ENCODE measurements at regions not wholly inside any gene's neighbourhood (a gene's known extent, or its start where the extent isn't known, plus 50 kb on each side); places are given as distances from the start of the nearest gene placed in this dataset.

DNA sequence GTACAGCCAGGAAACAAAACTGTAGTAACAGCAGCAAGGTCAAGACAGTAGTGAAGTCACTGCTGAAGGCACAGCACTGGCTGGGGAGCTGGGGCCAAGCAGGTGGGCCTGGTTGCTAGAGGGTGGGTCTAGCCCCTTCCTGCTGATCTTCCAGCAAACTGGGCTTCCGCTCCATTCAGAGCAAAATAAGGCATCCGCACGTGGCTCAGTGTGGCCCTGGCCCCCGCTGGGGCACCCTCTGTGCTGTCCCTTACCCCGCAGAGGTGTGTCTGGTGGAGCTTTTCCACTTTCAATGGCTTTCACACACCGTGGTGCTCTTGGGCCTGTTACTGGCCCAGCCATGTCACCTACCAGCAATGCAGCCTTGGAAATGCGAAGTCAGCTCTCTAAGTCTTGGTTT lies 162.4 kb upstream of the B3GAT1 start:
- Mint-ChIP-seq H3K27ac (no peak overlapping the region), H3K36me3 (no peaks in the 10 kb centered on the region), H3K4me1 (no peaks in the 10 kb centered on the region), H3K9me3 (no peaks in the 10 kb centered on the region), H3K4me3 (no peak overlapping the region), H3K27me3 (peaks cover 0 to 30% (median 19%) of the 10 kb centered on the region in 5 donors)
- DNase-seq (no peak), ATAC-seq (no peak)
- POLR2A ChIA-PET: no interaction called here

DNA sequence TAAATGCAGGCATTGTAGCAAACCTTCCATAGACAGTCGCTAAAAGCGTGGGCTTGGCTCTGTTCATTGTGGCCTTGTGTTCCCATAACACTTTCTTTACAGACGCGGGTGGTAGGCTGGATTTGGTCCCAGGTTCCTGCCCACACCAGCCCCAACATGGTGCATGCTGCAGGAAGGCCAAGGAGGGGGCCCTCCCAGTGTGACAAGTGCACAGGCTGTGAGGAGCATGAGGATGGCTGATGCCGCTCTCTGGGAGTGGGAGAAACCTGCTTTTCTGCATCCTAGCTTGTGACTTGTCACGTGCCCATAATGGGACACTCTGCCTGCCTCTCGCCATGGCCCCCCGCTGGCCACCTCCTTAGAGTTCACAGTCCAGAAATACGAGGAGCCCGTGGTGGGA lies 161.8 kb upstream of the B3GAT1 start:
- POLR2A ChIA-PET: no interaction called here
- no peaks in the 10 kb centered on the region for H3K4me1 Mint-ChIP-seq
- H3K9me3 Mint-ChIP-seq: no peaks in the 10 kb centered on the region
- no peak overlapping the region for H3K27ac Mint-ChIP-seq
- peaks cover 3 to 30% (median 15%) of the 10 kb centered on the region in 5 donors for H3K27me3 Mint-ChIP-seq
- no peak overlapping the region for H3K4me3 Mint-ChIP-seq
- no peak for ATAC-seq
- no peak for DNase-seq
- no peaks in the 10 kb centered on the region for H3K36me3 Mint-ChIP-seq

DNA sequence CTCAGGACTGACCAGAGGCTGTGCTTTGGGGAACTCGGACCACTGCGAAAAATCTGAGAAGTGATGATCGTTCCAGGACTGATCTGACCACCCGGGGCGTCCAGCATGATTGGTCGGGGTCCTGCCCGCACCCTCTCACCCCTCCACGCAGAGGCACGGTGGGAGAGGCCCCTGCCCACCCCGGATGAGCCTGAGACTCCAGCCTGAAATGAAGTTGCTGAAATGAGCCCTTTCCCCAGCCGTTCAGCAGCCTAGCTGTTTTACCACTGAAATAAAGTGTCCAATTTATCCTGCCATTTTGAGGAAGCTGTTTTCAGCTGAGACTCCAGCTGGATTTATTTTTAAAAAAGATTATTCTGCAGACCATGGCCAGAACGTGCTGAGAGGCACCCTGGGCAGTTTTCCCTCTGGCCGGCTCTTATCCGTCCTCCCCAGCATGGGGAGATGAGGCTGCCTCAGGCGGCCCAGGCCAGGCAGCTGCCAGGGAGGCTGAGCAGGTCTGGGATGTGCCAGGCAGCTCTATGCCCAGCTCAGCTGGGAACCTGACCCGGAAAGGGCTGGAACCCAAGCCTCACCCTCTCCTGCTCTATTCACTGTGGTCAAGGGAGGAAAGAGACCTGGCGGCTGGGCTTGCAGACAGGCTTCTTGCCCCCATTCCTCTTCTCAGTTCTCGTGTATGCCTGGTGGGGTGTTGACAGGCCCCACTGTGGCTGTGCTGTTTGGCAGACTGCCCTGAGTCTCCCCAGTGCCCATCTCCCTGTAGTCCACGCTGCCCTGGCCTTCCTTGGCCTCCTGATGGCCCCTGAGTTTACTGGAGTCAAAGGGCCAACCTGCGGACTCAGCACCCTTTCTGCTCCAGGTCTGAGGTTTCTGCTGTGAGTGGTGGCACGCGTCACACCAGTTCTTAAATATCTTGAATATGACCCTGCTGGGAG lies 161.0 kb upstream of the B3GAT1 start:
- no peak overlapping the region for H3K4me3 Mint-ChIP-seq
- H3K27me3 Mint-ChIP-seq: peaks cover 3 to 29% (median 10%) of the 10 kb centered on the region in 5 donors
- no peaks in the 10 kb centered on the region for H3K36me3 Mint-ChIP-seq
- H3K27ac Mint-ChIP-seq: no peak overlapping the region
- H3K4me1 Mint-ChIP-seq: no peaks in the 10 kb centered on the region
- DNase-seq (no peak), ATAC-seq (no peak)
- no peaks in the 10 kb centered on the region for H3K9me3 Mint-ChIP-seq
- POLR2A ChIA-PET: no interaction called here

DNA sequence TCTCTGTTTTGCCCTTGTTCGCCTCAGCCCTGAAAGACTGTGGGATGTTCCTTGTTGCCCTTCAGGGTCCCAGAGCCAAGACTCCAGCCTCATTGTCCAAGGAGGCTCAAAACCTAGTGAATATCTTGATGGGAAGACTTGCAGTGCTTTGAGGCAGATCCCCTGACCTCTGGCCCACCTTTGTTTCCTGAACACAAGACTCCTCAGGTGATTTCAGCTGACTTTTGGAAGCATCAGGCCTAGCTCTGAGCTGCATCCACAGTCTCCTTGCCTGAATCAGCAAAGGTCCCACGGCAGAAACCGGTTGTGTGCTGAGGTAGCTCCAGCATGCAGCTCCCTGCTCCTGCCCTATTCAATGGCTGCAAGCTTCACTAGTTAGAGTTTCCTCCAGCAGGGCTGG lies 159.3 kb upstream of the B3GAT1 start:
- H3K27me3 Mint-ChIP-seq: peaks cover 3 to 29% (median 10%) of the 10 kb centered on the region in 5 donors
- no peak overlapping the region for H3K27ac Mint-ChIP-seq
- H3K4me1 Mint-ChIP-seq: no peaks in the 10 kb centered on the region
- H3K4me3 Mint-ChIP-seq: no peak overlapping the region
- DNase-seq (no peak), ATAC-seq (no peak)
- no peaks in the 10 kb centered on the region for H3K9me3 Mint-ChIP-seq
- no peaks in the 10 kb centered on the region for H3K36me3 Mint-ChIP-seq
- POLR2A ChIA-PET: no interaction called here

DNA sequence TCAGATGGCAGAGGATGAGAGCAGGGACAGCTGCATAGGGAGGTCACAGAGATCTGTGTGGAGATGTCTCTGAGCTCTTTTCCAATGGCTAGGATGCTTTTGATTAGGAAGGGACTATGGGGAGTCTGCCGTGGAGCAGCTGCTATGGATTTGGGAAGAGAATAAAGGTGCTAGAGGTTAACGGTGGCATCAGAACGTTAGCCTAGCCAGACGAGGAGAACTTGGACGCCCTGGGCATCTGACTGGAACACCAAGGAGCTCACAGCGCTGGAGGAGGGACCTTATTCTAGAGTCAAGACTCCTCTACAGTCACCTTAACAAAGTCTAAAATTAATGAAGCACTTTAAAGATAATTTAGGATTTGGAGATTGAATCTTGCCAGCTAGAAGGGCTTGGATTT lies 157.2 kb upstream of the B3GAT1 start:
- H3K27ac Mint-ChIP-seq: no peak overlapping the region
- H3K36me3 Mint-ChIP-seq: no peaks in the 10 kb centered on the region
- no peak for ATAC-seq
- peaks cover 3 to 29% (median 8%) of the 10 kb centered on the region in 5 donors for H3K27me3 Mint-ChIP-seq
- no peak for DNase-seq
- no peaks in the 10 kb centered on the region for H3K9me3 Mint-ChIP-seq
- no peak overlapping the region for H3K4me3 Mint-ChIP-seq
- H3K4me1 Mint-ChIP-seq: no peaks in the 10 kb centered on the region
- POLR2A ChIA-PET: no interaction called here

DNA sequence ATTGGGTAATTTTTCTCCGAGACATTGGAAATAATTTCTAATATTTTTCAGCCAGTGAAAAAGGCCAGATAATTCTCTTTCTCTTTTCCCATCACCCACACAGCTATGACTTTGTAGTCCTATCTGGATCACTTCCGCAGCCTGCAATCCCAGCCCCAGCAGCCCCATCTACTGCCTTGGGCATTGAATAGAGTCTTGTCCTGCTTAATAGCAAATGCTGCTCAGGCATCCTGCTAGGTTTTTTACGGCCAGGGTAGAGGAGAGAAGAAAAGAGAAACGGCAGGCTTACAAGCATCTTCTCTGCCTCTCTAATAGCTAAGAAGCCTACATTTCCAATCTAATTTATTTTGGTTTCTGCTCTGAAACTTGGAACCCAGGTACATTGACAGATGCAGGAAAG lies 154.3 kb upstream of the B3GAT1 start:
- POLR2A ChIA-PET: no interaction called here
- Mint-ChIP-seq H3K9me3 (no peaks in the 10 kb centered on the region), H3K4me1 (no peaks in the 10 kb centered on the region), H3K27me3 (peaks cover 3 to 21% (median 6%) of the 10 kb centered on the region in 5 donors), H3K27ac (no peak overlapping the region), H3K4me3 (no peak overlapping the region), H3K36me3 (no peaks in the 10 kb centered on the region)
- DNase-seq: no peak
- ATAC-seq: no peak

DNA sequence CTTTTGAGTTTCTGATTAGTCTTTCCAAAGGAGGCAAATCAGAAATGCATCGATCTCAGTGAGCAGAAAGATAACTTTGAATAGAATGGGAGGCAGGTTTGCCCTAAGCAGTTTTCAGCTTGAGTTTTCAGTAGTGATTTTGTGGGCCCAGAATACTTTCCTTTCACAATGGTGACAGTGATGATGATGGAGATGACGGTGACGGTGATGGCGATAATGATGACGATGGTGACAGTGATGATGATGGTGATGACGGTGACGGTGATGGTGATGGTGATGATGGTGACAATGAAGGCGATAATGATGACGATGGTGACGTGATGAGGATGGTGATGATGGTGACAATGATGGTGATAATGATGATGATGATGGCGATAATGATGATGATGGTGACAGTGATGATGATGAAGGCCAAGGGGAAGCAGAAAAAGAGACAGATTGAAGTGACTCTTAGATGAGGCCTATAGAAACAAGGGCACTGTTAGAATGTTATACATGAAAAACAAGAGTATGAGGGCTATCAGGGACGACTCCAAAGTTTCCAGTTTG lies 153.4 kb upstream of the B3GAT1 start:
- Mint-ChIP-seq H3K9me3 (no peaks in the 10 kb centered on the region), H3K4me1 (no peaks in the 10 kb centered on the region), H3K27me3 (peaks cover 3 to 12% (median 5%) of the 10 kb centered on the region in 5 donors), H3K36me3 (no peaks in the 10 kb centered on the region), H3K27ac (no peak overlapping the region), H3K4me3 (no peak overlapping the region)
- DNase-seq (no peak), ATAC-seq (no peak)
- POLR2A ChIA-PET: no interaction called here

DNA sequence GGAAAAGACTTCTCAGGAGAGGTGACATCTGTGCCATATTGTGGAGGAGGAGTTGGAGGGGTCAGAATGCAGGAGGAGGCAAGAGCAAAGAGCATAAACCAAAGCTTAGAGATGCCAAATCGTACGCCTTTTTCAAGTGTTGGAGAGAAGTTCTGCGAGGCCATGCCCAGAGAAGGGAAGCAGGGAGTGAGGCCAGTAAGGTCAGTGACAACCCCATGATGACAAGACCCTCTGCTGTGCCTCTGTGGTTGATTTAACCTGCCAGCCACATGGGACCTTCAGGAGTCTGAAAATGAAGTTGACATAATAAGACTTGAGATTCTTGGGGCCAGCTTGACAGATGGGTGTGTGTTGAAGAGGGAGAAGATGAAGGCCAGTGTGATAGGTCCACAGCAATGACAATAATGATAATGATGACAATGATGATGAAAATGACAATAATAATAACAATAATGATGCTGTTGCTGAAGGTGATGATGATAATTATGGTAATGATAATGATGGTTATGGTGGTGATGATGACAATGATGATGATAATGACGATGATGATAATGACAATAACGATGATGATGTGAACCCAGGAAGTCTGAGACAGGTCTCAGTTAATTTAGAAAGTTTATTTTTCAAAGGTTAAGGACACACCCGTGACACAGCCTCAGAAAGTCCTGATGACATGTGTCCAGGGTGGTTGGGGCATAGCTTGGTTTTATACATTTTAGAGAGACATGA lies 152.6 kb upstream of the B3GAT1 start:
- no peaks in the 10 kb centered on the region for H3K9me3 Mint-ChIP-seq
- H3K27me3 Mint-ChIP-seq: peaks cover 2 to 17% (median 4%) of the 10 kb centered on the region in 5 donors
- no peak overlapping the region for H3K27ac Mint-ChIP-seq
- H3K4me3 Mint-ChIP-seq: no peak overlapping the region
- ATAC-seq (no peak), DNase-seq (no peak)
- no peaks in the 10 kb centered on the region for H3K4me1 Mint-ChIP-seq
- H3K36me3 Mint-ChIP-seq: no peaks in the 10 kb centered on the region
- POLR2A ChIA-PET: no interaction called here

DNA sequence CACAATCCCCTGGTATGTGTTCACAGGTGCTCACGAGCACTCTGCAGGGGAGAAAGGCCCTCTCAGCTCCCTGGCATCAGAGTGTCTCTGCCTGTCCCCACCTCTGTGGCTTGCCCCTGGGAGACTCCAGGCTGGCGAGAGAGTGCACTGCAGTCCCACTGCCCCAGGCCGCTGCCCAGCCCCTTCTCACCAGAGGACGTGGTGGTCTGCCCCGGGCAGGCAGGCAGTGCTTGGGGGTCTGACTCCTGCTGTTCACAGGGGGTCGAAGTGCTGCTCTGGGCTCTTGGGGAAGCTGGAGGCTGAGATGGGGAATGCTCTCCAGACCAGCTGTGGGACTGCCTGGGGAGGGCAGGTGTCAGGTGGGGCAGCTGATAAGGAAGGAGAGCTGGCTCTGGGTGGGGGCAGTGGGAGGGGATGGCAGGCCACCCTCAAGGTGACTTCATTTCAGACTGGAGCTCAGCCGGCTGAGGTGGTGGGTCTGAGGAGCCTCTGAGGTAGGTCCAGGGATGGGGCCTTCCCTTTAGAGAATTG lies 151.0 kb upstream of the B3GAT1 start:
- Mint-ChIP-seq H3K27ac (no peak overlapping the region), H3K4me3 (no peak overlapping the region), H3K4me1 (no peaks in the 10 kb centered on the region), H3K27me3 (peaks cover 0 to 24% (median 8%) of the 10 kb centered on the region in 5 donors), H3K9me3 (no peaks in the 10 kb centered on the region), H3K36me3 (no peaks in the 10 kb centered on the region)
- ATAC-seq: no peak
- POLR2A ChIA-PET: no interaction called here
- no peak for DNase-seq

DNA sequence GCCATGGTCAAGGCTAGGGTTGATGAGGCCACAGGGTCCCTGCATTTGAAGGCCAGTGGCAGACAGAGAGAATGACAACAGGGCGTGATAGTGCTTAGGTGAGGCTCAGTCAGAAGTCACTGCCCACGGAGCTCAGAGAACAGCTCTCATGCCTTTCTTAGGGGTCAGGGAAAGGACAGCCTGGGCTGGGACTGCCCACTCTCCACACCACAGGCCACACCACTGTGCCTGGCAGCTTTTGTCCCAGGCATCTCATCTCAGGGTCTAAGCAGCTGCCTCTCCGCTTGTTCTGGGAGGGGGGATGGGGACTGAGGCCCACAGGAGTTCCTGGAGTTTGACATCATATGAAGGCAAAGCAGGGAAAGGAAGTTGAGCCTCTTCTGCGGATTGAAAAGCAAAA lies 150.2 kb upstream of the B3GAT1 start:
- Mint-ChIP-seq H3K4me3 (no peak overlapping the region), H3K27me3 (peaks cover 0 to 24% (median 8%) of the 10 kb centered on the region in 5 donors), H3K9me3 (no peaks in the 10 kb centered on the region), H3K36me3 (no peaks in the 10 kb centered on the region), H3K4me1 (no peaks in the 10 kb centered on the region), H3K27ac (no peak overlapping the region)
- ATAC-seq: no peak
- POLR2A ChIA-PET: no interaction called here
- no peak for DNase-seq

DNA sequence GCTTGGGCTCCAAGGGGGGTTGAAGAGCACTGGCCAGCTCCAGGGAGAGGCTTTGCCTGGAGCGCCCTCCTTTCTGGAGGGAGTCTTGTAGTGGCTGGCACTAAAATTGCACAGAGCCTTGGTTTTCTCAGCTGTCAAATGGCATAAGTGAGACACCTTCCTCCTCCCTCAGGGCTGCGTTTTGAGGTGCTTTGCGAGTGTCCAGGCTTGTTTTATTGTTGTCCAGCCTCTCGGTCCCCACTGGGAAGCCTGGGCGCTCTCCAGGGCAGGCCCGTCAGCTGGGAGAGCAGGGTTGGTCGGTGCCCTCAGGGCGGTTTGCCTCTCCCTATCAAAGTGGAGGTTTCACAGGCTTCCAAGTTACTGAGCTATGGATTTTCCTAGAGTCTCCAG lies 149.3 kb upstream of the B3GAT1 start:
- DNase-seq: no peak
- Mint-ChIP-seq H3K36me3 (no peaks in the 10 kb centered on the region), H3K4me3 (no peak overlapping the region), H3K9me3 (no peaks in the 10 kb centered on the region), H3K4me1 (no peaks in the 10 kb centered on the region), H3K27ac (no peak overlapping the region), H3K27me3 (peaks cover 0 to 24% (median 8%) of the 10 kb centered on the region in 5 donors)
- no peak for ATAC-seq
- POLR2A ChIA-PET: no interaction called here

DNA sequence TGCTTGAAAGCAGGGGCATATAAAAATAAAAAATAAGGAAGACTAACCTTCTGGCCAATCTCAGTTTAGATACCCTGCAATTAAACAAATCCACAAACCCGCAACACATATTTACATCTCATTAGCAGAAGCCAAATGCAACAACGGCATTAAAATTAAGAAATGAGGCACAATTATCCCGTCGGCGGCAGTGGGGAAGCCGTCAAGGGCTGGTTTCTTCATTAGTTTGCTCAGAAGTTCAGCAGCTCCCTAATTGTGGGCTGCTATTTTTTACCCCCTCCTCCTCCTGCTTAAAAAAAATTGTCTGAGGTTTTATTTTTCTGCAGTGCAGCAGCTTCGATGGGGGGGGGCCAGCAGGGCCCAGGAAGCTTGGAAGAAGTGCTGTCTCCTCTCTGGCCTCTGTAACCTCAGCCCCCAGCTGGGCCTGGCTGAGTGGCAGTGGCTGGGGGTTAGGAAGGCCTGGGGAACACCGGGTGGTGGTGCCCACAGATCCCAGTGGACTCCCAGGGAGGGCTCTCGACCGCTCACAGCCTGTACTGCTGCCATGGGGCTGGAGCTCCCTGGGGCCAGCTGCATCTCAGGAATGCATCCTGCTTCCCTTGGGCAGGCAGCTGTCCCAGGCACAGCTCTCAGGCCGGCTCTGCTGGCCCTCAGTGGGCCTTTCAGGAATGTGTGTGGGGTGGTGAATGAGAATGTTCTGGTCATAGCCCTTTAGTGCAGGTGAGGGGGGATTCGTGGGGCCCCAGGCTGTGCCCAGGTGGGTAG lies 148.7 kb upstream of the B3GAT1 start:
- H3K9me3 Mint-ChIP-seq: no peaks in the 10 kb centered on the region
- H3K4me3 Mint-ChIP-seq: no peak overlapping the region
- POLR2A ChIA-PET: no interaction called here
- H3K4me1 Mint-ChIP-seq: no peaks in the 10 kb centered on the region
- no peaks in the 10 kb centered on the region for H3K36me3 Mint-ChIP-seq
- H3K27me3 Mint-ChIP-seq: peaks cover 0 to 24% (median 8%) of the 10 kb centered on the region in 5 donors
- no peak for DNase-seq
- H3K27ac Mint-ChIP-seq: no peak overlapping the region
- ATAC-seq: no peak

DNA sequence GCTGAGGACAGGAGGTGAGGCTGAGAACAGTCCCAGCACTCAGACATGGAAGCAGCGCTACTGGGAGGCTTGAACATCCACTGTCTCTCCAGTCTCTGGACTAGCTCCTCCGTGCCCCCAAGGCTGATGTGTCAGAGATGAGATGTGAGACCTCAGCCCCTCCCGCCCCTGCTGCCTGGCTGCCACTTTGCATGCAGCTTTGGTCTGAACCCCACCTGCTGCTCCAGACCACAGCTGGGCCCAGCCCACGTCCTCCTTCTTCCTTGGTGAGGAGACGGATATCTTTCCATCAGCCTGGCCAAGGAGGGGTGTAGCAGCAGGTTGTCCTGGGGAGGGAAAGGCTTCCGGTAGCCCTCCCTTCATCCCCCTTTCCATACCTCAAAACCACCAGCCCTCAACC lies 148.0 kb upstream of the B3GAT1 start:
- Mint-ChIP-seq H3K4me3 (no peak overlapping the region), H3K9me3 (no peaks in the 10 kb centered on the region), H3K27ac (no peak overlapping the region), H3K36me3 (no peaks in the 10 kb centered on the region), H3K27me3 (peaks cover 0 to 25% (median 12%) of the 10 kb centered on the region in 5 donors), H3K4me1 (no peaks in the 10 kb centered on the region)
- no peak for ATAC-seq
- no peak for DNase-seq
- POLR2A ChIA-PET: no interaction called here
